ENCODE measurements at regions not wholly inside any gene's neighbourhood (a gene's known extent, or its start where the extent isn't known, plus 50 kb on each side); places are given as distances from the start of the nearest gene placed in this dataset.
"Not testable (repeated sequence)": the region's sequence is repeated elsewhere in the genome, so short reads cannot be mapped to it uniquely, and the experiment has no call there.

- no peak overlapping the region for H3K4me3 ChIP-seq
- TF ChIP-seq, protein P1, sequence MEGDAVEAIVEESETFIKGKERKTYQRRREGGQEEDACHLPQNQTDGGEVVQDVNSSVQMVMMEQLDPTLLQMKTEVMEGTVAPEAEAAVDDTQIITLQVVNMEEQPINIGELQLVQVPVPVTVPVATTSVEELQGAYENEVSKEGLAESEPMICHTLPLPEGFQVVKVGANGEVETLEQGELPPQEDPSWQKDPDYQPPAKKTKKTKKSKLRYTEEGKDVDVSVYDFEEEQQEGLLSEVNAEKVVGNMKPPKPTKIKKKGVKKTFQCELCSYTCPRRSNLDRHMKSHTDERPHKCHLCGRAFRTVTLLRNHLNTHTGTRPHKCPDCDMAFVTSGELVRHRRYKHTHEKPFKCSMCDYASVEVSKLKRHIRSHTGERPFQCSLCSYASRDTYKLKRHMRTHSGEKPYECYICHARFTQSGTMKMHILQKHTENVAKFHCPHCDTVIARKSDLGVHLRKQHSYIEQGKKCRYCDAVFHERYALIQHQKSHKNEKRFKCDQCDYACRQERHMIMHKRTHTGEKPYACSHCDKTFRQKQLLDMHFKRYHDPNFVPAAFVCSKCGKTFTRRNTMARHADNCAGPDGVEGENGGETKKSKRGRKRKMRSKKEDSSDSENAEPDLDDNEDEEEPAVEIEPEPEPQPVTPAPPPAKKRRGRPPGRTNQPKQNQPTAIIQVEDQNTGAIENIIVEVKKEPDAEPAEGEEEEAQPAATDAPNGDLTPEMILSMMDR (IDR thresholded peaks at IDR 0.05; ENCODE audit: low read depth, low read length): no peak
- H3K36me3 ChIP-seq: no peaks in the 10 kb centered on the region
- no peak overlapping the region for H3K27ac ChIP-seq
- no peaks in the 10 kb centered on the region for H3K4me1 ChIP-seq (ENCODE audit: low read depth)
- no peaks in the 10 kb centered on the region for H3K27me3 ChIP-seq
- H3K9me3 ChIP-seq (ENCODE audit: low read depth): no peaks in the 10 kb centered on the region
- no peak for DNase-seq (ENCODE audit: low read depth in 1 of 2, low spot score in 1 of 2)
Measured at GRCh38 chr13:28607187-28607955, 51.6 kb upstream of the POMP start.

DNA sequence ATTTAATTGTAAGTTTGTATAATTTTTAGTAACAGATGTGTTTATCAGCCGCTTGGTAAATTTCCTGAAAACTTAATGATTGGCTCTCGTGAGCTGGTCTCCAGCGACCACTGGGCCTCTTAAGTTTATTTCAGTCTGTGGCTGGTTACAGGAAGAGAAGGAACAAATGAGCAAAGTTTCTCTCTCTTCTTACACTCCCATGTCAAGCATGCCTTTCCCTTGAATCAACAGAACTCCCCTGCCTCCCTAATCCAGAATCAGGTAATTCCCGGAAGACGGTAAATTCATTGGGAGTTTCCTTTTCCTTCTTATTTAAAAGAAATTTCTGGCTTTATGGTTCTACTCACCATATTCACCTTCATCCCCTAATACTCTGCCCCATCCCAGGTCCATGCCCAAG lies 52.5 kb upstream of the POMP start:
- DNase-seq (ENCODE audit: low read depth in 1 of 2, low spot score in 1 of 2): no peak
- Histone ChIP-seq H3K27ac (no peak overlapping the region), H3K4me3 (no peak overlapping the region), H3K27me3 (no peaks in the 10 kb centered on the region), H3K4me1 (ENCODE audit: low read depth) (no peaks in the 10 kb centered on the region), H3K9me3 (ENCODE audit: low read depth) (no peaks in the 10 kb centered on the region), H3K36me3 (no peaks in the 10 kb centered on the region)
- TF ChIP-seq, protein P1 (IDR thresholded peaks at IDR 0.05; ENCODE audit: low read depth, low read length): no peak

DNA sequence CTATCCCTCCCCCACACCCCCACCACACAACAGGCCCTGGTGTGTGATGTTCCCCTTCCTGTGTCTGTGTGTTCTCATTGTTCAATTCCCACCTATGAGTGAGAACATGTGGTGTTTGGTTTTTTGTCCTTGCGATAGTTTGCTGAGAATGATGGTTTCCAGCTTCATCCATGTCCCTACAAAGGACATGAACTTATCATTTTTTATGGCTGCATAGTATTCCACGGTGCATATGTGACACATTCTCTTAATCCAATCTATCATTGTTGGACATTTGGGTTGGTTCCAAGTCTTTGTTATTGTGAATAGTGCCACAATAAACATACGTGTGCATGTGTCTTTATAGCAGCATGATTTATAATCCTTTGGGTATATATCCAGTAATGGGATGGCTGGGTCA lies 53.8 kb upstream of the POMP start:
- not testable (repeated sequence) for H3K27ac ChIP-seq; H3K27me3 ChIP-seq; H3K9me3 ChIP-seq (ENCODE audit: low read depth); H3K4me3 ChIP-seq; H3K36me3 ChIP-seq; DNase-seq (ENCODE audit: low read depth in 1 of 2, low spot score in 1 of 2); H3K4me1 ChIP-seq (ENCODE audit: low read depth)

DNA sequence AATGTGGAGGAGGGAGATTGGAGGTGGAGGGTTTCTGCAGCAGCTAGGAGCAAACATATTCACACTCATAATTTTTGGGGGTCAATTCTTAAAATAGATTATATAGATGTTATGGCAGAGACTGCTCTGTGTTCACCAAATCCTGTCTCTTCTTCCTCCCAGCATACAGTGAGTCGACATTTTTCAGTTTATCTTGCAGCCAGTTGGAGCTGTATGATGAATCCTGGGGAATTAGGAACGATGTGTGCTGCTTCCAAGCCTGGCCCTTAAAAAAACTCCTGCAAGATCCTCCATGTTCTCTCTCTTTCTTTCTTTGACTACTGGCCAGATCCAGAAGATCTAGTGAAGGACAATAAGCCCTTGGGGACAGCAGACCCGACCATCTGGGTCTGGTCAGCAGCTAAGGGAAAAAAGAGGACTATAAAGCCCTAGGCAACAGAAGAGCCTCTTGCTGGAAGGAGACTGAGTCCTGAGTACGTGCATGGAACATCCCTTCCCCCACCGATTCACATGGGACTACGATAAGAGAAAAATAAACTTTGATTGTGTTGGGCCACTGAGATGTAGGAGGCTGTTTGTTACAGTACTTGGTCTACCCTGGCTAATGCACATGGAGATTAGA lies 55.8 kb upstream of the POMP start:
- Histone ChIP-seq H3K9me3 (ENCODE audit: low read depth) (no peaks in the 10 kb centered on the region), H3K4me3 (no peak overlapping the region), H3K36me3 (no peaks in the 10 kb centered on the region), H3K4me1 (ENCODE audit: low read depth) (no peaks in the 10 kb centered on the region), H3K27ac (no peak overlapping the region), H3K27me3 (no peaks in the 10 kb centered on the region)
- no peak for DNase-seq (ENCODE audit: low read depth in 1 of 2, low spot score in 1 of 2)
- TF ChIP-seq, protein P1 (IDR thresholded peaks at IDR 0.05; ENCODE audit: low read depth, low read length): no peak

DNA sequence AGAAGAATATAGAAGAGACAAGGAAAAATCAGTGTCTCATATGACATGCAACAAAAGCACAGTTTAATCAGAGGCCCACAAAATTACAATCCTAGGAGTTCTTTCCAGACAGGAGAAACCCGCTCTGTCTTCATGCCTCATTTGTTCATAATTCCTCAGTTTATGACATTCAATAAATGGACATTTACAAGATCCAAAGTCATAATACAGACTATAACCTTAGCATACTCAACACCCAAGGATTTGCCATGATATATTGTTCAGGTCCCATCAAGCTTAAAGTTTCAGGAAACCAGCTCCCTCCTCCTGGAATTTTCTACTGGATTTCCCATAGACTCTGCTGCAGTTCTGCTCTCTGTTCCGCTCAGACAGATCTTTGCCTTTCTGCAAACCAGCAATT lies 56.4 kb upstream of the POMP start:
- no peak overlapping the region for H3K27ac ChIP-seq
- no peak for DNase-seq (ENCODE audit: low read depth in 1 of 2, low spot score in 1 of 2)
- H3K4me3 ChIP-seq: no peak overlapping the region
- no peaks in the 10 kb centered on the region for H3K27me3 ChIP-seq
- no peaks in the 10 kb centered on the region for H3K36me3 ChIP-seq
- H3K4me1 ChIP-seq (ENCODE audit: low read depth): no peaks in the 10 kb centered on the region
- H3K9me3 ChIP-seq (ENCODE audit: low read depth): no peaks in the 10 kb centered on the region
- TF ChIP-seq, protein P1 (IDR thresholded peaks at IDR 0.05; ENCODE audit: low read depth, low read length): no peak

- no peaks in the 10 kb centered on the region for H3K36me3 ChIP-seq
- H3K27ac ChIP-seq: no peak overlapping the region
- no peaks in the 10 kb centered on the region for H3K27me3 ChIP-seq
- no peaks in the 10 kb centered on the region for H3K9me3 ChIP-seq (ENCODE audit: low read depth)
- no peaks in the 10 kb centered on the region for H3K4me1 ChIP-seq (ENCODE audit: low read depth)
- no peak overlapping the region for H3K4me3 ChIP-seq
- no peak for DNase-seq (ENCODE audit: low read depth in 1 of 2, low spot score in 1 of 2)
- TF ChIP-seq, protein P1 (IDR thresholded peaks at IDR 0.05; ENCODE audit: low read depth, low read length): no peak
Measured at GRCh38 chr13:28601581-28601980, 57.3 kb upstream of the POMP start.

Measured in cardiac muscle cell (in vitro differentiated cells and primary cell).